WTC11 (cell line): ENCODE measurements at regions not wholly inside any gene's neighbourhood (a gene's known extent, or its start where the extent isn't known, plus 50 kb on each side); places are given as distances from the start of the nearest gene placed in this dataset.

Experiments
- CREB1 ChIP-seq: sonication (generic); formaldehyde crosslinking; IDR thresholded peaks from 2 replicates; pipeline ENCODE4 v1.8.0; 2023; ENCODE audit warnings: mild to moderate bottlenecking, missing genetic modification reagents
- FOXJ3 ChIP-seq: sonication (generic); formaldehyde crosslinking; IDR thresholded peaks from 2 replicates; pipeline ENCODE4 v1.9.0; 2021; ENCODE audit warnings: missing genetic modification reagents, mild to moderate bottlenecking, borderline replicate concordance
- RELA ChIP-seq: sonication (generic); formaldehyde crosslinking; IDR thresholded peaks from 2 replicates; pipeline ENCODE4 v1.8.1; 2022; ENCODE audit warnings: missing genetic modification reagents, mild to moderate bottlenecking, borderline replicate concordance
- TF ChIP-seq, protein P1 (sequence below): sonication (generic); formaldehyde crosslinking; IDR thresholded peaks from 2 replicates; pipeline ENCODE4 v1.8.0; 2023; ENCODE audit warnings: mild to moderate bottlenecking, missing genetic modification reagents
- TF ChIP-seq, protein P2 (sequence below): fragments of 200-600 bp; IDR thresholded peaks from 2 replicates; pipeline ENCODE4 v1.8.0; 2022; ENCODE audit warnings: antibody characterized with exemption
- TF ChIP-seq, protein P3 (sequence below): sonication (generic); formaldehyde crosslinking; IDR thresholded peaks from 2 replicates; pipeline ENCODE4 v1.8.1; 2022; ENCODE audit warnings: low read depth, missing genetic modification reagents, borderline replicate concordance

DNA sequence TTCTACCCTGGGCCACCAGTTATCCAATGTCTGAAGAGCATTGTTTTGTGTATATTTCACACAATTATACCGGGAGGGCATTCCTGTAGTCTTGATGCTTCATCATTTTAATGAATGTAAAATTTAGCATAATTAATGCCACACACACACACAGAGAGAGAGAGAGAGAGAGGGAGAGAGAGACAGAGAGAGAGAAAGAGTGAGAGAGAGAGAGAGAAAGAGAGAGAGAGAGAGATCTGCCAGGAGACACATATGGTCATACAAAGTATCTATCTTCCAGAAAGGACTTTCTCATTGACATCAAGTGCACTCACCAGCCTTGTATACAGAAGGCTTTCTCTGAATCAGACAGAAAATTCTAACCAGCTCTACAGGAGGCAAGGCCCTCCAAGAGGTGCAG is 72.3 kb downstream of the KLF6 start:
- TF ChIP-seq, protein P1, sequence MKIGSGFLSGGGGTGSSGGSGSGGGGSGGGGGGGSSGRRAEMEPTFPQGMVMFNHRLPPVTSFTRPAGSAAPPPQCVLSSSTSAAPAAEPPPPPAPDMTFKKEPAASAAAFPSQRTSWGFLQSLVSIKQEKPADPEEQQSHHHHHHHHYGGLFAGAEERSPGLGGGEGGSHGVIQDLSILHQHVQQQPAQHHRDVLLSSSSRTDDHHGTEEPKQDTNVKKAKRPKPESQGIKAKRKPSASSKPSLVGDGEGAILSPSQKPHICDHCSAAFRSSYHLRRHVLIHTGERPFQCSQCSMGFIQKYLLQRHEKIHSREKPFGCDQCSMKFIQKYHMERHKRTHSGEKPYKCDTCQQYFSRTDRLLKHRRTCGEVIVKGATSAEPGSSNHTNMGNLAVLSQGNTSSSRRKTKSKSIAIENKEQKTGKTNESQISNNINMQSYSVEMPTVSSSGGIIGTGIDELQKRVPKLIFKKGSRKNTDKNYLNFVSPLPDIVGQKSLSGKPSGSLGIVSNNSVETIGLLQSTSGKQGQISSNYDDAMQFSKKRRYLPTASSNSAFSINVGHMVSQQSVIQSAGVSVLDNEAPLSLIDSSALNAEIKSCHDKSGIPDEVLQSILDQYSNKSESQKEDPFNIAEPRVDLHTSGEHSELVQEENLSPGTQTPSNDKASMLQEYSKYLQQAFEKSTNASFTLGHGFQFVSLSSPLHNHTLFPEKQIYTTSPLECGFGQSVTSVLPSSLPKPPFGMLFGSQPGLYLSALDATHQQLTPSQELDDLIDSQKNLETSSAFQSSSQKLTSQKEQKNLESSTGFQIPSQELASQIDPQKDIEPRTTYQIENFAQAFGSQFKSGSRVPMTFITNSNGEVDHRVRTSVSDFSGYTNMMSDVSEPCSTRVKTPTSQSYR (CRISPR knock-in tag), result no peak
- no peak for TF ChIP-seq FOXJ3 (CRISPR knock-in tag)
- TF ChIP-seq, protein P2, sequence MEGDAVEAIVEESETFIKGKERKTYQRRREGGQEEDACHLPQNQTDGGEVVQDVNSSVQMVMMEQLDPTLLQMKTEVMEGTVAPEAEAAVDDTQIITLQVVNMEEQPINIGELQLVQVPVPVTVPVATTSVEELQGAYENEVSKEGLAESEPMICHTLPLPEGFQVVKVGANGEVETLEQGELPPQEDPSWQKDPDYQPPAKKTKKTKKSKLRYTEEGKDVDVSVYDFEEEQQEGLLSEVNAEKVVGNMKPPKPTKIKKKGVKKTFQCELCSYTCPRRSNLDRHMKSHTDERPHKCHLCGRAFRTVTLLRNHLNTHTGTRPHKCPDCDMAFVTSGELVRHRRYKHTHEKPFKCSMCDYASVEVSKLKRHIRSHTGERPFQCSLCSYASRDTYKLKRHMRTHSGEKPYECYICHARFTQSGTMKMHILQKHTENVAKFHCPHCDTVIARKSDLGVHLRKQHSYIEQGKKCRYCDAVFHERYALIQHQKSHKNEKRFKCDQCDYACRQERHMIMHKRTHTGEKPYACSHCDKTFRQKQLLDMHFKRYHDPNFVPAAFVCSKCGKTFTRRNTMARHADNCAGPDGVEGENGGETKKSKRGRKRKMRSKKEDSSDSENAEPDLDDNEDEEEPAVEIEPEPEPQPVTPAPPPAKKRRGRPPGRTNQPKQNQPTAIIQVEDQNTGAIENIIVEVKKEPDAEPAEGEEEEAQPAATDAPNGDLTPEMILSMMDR, result no peak
- TF ChIP-seq, protein P3, sequence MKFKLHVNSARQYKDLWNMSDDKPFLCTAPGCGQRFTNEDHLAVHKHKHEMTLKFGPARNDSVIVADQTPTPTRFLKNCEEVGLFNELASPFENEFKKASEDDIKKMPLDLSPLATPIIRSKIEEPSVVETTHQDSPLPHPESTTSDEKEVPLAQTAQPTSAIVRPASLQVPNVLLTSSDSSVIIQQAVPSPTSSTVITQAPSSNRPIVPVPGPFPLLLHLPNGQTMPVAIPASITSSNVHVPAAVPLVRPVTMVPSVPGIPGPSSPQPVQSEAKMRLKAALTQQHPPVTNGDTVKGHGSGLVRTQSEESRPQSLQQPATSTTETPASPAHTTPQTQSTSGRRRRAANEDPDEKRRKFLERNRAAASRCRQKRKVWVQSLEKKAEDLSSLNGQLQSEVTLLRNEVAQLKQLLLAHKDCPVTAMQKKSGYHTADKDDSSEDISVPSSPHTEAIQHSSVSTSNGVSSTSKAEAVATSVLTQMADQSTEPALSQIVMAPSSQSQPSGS (CRISPR knock-in tag), result no peak
- no peak for TF ChIP-seq CREB1
- no peak for TF ChIP-seq RELA (CRISPR knock-in tag)
